22Rv1 (cell line): ENCODE measurements at regions not wholly inside any gene's neighbourhood (a gene's known extent, or its start where the extent isn't known, plus 50 kb on each side); places are given as distances from the start of the nearest gene placed in this dataset.

Source experiments
- H3K27ac ChIP-seq: fragments of 450-650 bp; 2 replicates; pipeline ENCODE4 v1.5.1; 2017
- CTCF ChIP-seq: fragments of 450-650 bp; IDR thresholded peaks from 2 replicates; pipeline ENCODE4 v1.5.1; 2017; ENCODE audit warnings: mild to moderate bottlenecking
- ZFX ChIP-seq: fragments of 450-650 bp; IDR thresholded peaks from 2 replicates; pipeline ENCODE4 v1.6.1; 2017; ENCODE audit warnings: antibody characterized with exemption, borderline replicate concordance

- TF ChIP-seq ZFX (no peak), CTCF (no peak)
- H3K27ac ChIP-seq, result no peak overlapping the region
Measured at GRCh38 chr13:40318366-40318765, 348.1 kb downstream of the FOXO1 start.

GRCh38 chr13:40319699-40320579 lies 346.5 kb downstream of the FOXO1 start:
- no peak overlapping the region for H3K27ac ChIP-seq
- TF ChIP-seq ZFX (no peak), CTCF (no peak)

GRCh38 chr13:40328091-40328490 lies 338.4 kb downstream of the FOXO1 start:
- TF ChIP-seq CTCF (no peak), ZFX (no peak)
- H3K27ac ChIP-seq, result no peak overlapping the region

GRCh38 chr13:40329781-40330485 lies 336.5 kb downstream of the FOXO1 start:
- no peak overlapping the region for H3K27ac ChIP-seq
- no peak for TF ChIP-seq ZFX
- TF ChIP-seq CTCF, result no peak

GRCh38 chr13:40330950-40331349 lies 335.5 kb downstream of the FOXO1 start:
- TF ChIP-seq CTCF, result no peak
- TF ChIP-seq ZFX, result no peak
- no peak overlapping the region for H3K27ac ChIP-seq

GRCh38 chr13:40331802-40332201 lies 334.6 kb downstream of the FOXO1 start:
- TF ChIP-seq ZFX, result no peak
- no peak for TF ChIP-seq CTCF
- no peak overlapping the region for H3K27ac ChIP-seq

GRCh38 chr13:40333226-40333625 lies 333.2 kb downstream of the FOXO1 start:
- no peak for TF ChIP-seq ZFX
- TF ChIP-seq CTCF, result no peak
- no peak overlapping the region for H3K27ac ChIP-seq
